GM23338 (cell line): ENCODE measurements at regions not wholly inside any gene's neighbourhood (a gene's known extent, or its start where the extent isn't known, plus 50 kb on each side); places are given as distances from the start of the nearest gene placed in this dataset.

ENCODE experiments used
- CREB1 ChIP-seq: fragments of 250-450 bp; sonication (Bioruptor Pico); IDR thresholded peaks from 2 replicates; pipeline ENCODE4 v1.5.0; 2020; ENCODE audit warnings: low read depth, mild to moderate bottlenecking, moderate library complexity
- CTCF ChIP-seq, 2 experiments: fragments of 200-600 bp in 1 of 2; sonication (generic) in 1 of 2; conservative IDR thresholded peaks; 2 replicates each; pipeline versions ENCODE4 v1.5.1 to v1.6.1; 2016 to 2017; ENCODE audit warnings: antibody characterized with exemption in 2 of 2, low read depth in 2 of 2, mild to moderate bottlenecking in 2 of 2, moderate library complexity in 1 of 2
- EZH2 ChIP-seq: fragments of 200-600 bp; sonication (generic); IDR thresholded peaks from one replicate; pipeline ENCODE4 v1.8.0; 2017; ENCODE audit warnings: antibody characterized with exemption, mild to moderate bottlenecking, low read depth; ENCODE audit not compliant: unreplicated experiment
- EZH2phosphoT487 ChIP-seq: fragments of 200-600 bp; sonication (generic); IDR thresholded peaks from one replicate; pipeline ENCODE4 v1.8.1; 2018; ENCODE audit warnings: antibody characterized with exemption; ENCODE audit not compliant: unreplicated experiment
- JUNB ChIP-seq: IDR thresholded peaks from one replicate; pipeline ENCODE4 v1.6.1; 2016; ENCODE audit warnings: antibody characterized with exemption; ENCODE audit not compliant: unreplicated experiment
- POLR2AphosphoS5 ChIP-seq: IDR thresholded peaks from 2 replicates; pipeline ENCODE4 v1.6.1; 2016; ENCODE audit warnings: antibody characterized with exemption, low read depth
- REST ChIP-seq: IDR thresholded peaks from one replicate; pipeline ENCODE4 v1.6.1; 2018; ENCODE audit warnings: antibody characterized with exemption; ENCODE audit not compliant: unreplicated experiment
- STAT1 ChIP-seq: IDR thresholded peaks from one replicate; pipeline ENCODE4 v1.6.1; 2016; ENCODE audit warnings: antibody characterized with exemption; ENCODE audit not compliant: unreplicated experiment
- ZNF114 ChIP-seq: fragments of 250-450 bp; sonication (Bioruptor Pico); IDR thresholded peaks from 2 replicates; pipeline ENCODE4 v1.5.0; 2020; ENCODE audit warnings: mild to moderate bottlenecking, moderate library complexity
- ZNF331 ChIP-seq: fragments of 250-450 bp; sonication (Bioruptor Pico); IDR thresholded peaks from 2 replicates; pipeline ENCODE4 v1.5.0; 2020; ENCODE audit warnings: low read depth, mild to moderate bottlenecking, moderate library complexity
- TF ChIP-seq, protein P1 (sequence below): IDR thresholded peaks from 2 replicates; pipeline ENCODE4 v1.6.1; 2016; ENCODE audit warnings: antibody characterized with exemption

- TF ChIP-seq CTCF (conservative IDR thresholded peaks at IDR 0.05; ENCODE audit: low read depth in 2 of 2) (no peak), POLR2AphosphoS5 (no peak), CREB1 (CRISPR knock-in tag) (no peak), EZH2phosphoT487 (no peak), EZH2 (no peak), REST (no peak), STAT1 (no peak), JUNB (no peak), ZNF114 (CRISPR knock-in tag) (no peak), ZNF331 (no peak)
- TF ChIP-seq, protein P1, sequence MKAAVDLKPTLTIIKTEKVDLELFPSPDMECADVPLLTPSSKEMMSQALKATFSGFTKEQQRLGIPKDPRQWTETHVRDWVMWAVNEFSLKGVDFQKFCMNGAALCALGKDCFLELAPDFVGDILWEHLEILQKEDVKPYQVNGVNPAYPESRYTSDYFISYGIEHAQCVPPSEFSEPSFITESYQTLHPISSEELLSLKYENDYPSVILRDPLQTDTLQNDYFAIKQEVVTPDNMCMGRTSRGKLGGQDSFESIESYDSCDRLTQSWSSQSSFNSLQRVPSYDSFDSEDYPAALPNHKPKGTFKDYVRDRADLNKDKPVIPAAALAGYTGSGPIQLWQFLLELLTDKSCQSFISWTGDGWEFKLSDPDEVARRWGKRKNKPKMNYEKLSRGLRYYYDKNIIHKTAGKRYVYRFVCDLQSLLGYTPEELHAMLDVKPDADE = no peak
Observed at GRCh38 chr13:99750951-99751350, 220.6 kb downstream of the ZIC5 start.
